H1 (cell line): ENCODE measurements at regions not wholly inside any gene's neighbourhood (a gene's known extent, or its start where the extent isn't known, plus 50 kb on each side); places are given as distances from the start of the nearest gene placed in this dataset.

Experiments used
- CBX5 ChIP-seq: fragments of 300-800, 300-1000 bp; sonication (generic); IDR thresholded peaks from 2 replicates; pipeline ENCODE4 v1.7.1; 2016; ENCODE audit warnings: antibody characterized with exemption, low read length, low read depth
- CREB1 ChIP-seq: IDR thresholded peaks from 2 replicates; pipeline ENCODE4 v1.6.1; 2012; ENCODE audit warnings: inconsistent platforms
- MAX ChIP-seq: IDR thresholded peaks from 2 replicates; pipeline ENCODE4 v1.6.1; 2012; ENCODE audit warnings: inconsistent platforms
- RAD21 ChIP-seq, 2 experiments: IDR thresholded peaks in 1 of 2; conservative IDR thresholded peaks in 1 of 2; 2 replicates each; pipeline ENCODE4 v1.6.1; 2011; ENCODE audit warnings: low read depth in 2 of 2, low read length in 2 of 2, improper control_type of control experiment in 1 of 2, inconsistent platforms in 1 of 2, mild to moderate bottlenecking in 1 of 2, moderate library complexity in 1 of 2

- TF ChIP-seq MAX (no peak), CBX5 (no peak), RAD21 (IDR thresholded peaks at IDR 0.05 in 1 of 2, conservative IDR thresholded peaks at IDR 0.05 in 1 of 2; ENCODE audit: low read depth in 2 of 2, low read length in 2 of 2) (no peak), CREB1 (no peak)
- TF ChIP-seq, all 59 proteins: peak for 0
Observed at GRCh38 chr5:122722341-122722740, 52.5 kb upstream of the SNX2 start (continued).
